K562 (cell line): ENCODE measurements at regions not wholly inside any gene's neighbourhood (a gene's known extent, or its start where the extent isn't known, plus 50 kb on each side); places are given as distances from the start of the nearest gene placed in this dataset.

Experiments used
- ATAC-seq: fragments of 200-7000 bp; cut with Tn5 transposase; 3 replicates; pipeline ENCODE4 v1.9.1; 2020; ENCODE audit warnings: moderate library complexity
- BruUV-seq: library from RNA; stranded (reverse); fragments of 400-500 nt; replicated peaks from 2 replicates; lab custom pipeline; 2021; lab: Mats Ljungman, UMichigan
- CTCF ChIA-PET: fragments of 300-600 bp; formaldehyde crosslinking; extraction: SDS; loops from one replicate; lab custom pipeline; 2021; ENCODE audit warnings: low intra/inter-chr PET ratio; lab: Yijun Ruan, JAX
- POLR2A ChIA-PET: fragments of 300-600, 350-650 bp; sonication (Branson Sonifier 250); formaldehyde crosslinking; extraction: SDS; loops from one replicate; lab custom pipeline; 2021; ENCODE audit warnings: antibody characterized with exemption, inconsistent platforms; lab: Yijun Ruan, JAX
- DNase-seq, 4 experiments: peaks; one replicate each; pipeline versions ENCODE4 v3.0.0 to v3.0.0-alpha.2; 2011 to 2018; ENCODE audit warnings: low spot score in 3 of 4, mixed read lengths in 3 of 4; ENCODE audit errors: extremely low read depth in 1 of 4
- FAIRE-seq: peaks from 2 replicates; lab custom pipeline; 2011; peaks lifted over from hg19 to GRCh38; lab: Jason Lieb, UNC
- H2AFZ ChIP-seq: 2 replicates; pipeline ENCODE4 v1.6.0; 2011; ENCODE audit warnings: low read depth, low read length, control low read depth, inconsistent platforms
- H3K27ac ChIP-seq: fragments of 200-600 bp; 3 replicates; pipeline ENCODE4 v1.8.0; 2011; ENCODE audit warnings: low read depth, mild to moderate bottlenecking, control low read depth, inconsistent platforms, low read length, moderate library complexity, mixed read lengths; ENCODE audit errors: extremely low read depth
- H3K27me3 ChIP-seq, 2 experiments: fragments of 300-600 bp in 1 of 2; 2 replicates in 1 of 2; 3 replicates in 1 of 2; pipeline versions ENCODE4 v1.6.0 to v1.8.0; 2011; ENCODE audit warnings: inconsistent platforms in 2 of 2, low read length in 2 of 2, mild to moderate bottlenecking in 1 of 2, mixed read lengths in 1 of 2, moderate library complexity in 1 of 2; ENCODE audit not compliant: control insufficient read depth in 2 of 2, insufficient read depth in 2 of 2
- H3K36me3 ChIP-seq: fragments of 300-600 bp; 3 replicates; pipeline ENCODE4 v1.8.0; 2011; ENCODE audit warnings: mild to moderate bottlenecking, low read length, inconsistent platforms; ENCODE audit not compliant: control insufficient read depth, insufficient read depth
- H3K4me1 ChIP-seq, 2 experiments: fragments of 200-600 bp in 1 of 2; replicated peaks in 1 of 2; 2 replicates in 1 of 2; 3 replicates in 1 of 2; pipeline versions ENCODE4 v1.5.1 to v1.8.0; 2011; ENCODE audit warnings: inconsistent platforms in 2 of 2, low read length in 2 of 2, mild to moderate bottlenecking in 1 of 2, mixed read lengths in 1 of 2, moderate library complexity in 1 of 2; ENCODE audit not compliant: control insufficient read depth in 2 of 2, insufficient read depth in 2 of 2
- H3K4me2 ChIP-seq: 2 replicates; pipeline ENCODE4 v1.6.1; 2011; ENCODE audit warnings: low read length, control low read depth, inconsistent platforms, mixed read lengths; ENCODE audit not compliant: insufficient read depth
- H3K4me3 ChIP-seq: fragments of 200-600 bp; sonication (generic), shearing (Covaris generic); 2 replicates; pipeline ENCODE4 v1.5.1; 2016; ENCODE audit warnings: control low read depth, inconsistent platforms
- H3K79me2 ChIP-seq: fragments of 200-600 bp; 3 replicates; pipeline ENCODE4 v1.8.0; 2011; ENCODE audit warnings: low read length, inconsistent platforms; ENCODE audit not compliant: control insufficient read depth, insufficient read depth
- H3K9ac ChIP-seq, 2 experiments: 2 replicates each; pipeline versions ENCODE4 v1.6.0 to v1.6.1; 2011; ENCODE audit warnings: low read depth in 2 of 2, low read length in 2 of 2, control low read depth in 1 of 2, inconsistent platforms in 1 of 2, mild to moderate bottlenecking in 1 of 2, mixed read lengths in 1 of 2; ENCODE audit not compliant: insufficient read depth in 1 of 2
- H3K9me1 ChIP-seq: one replicate; pipeline ENCODE4 v1.6.0; 2011; ENCODE audit warnings: inconsistent platforms, mild to moderate bottlenecking, low read length, moderate library complexity; ENCODE audit not compliant: control insufficient read depth, insufficient read depth
- H3K9me3 ChIP-seq: replicated peaks from 2 replicates; pipeline ENCODE4 v1.5.1; 2011; ENCODE audit warnings: low read depth, low read length, inconsistent platforms; ENCODE audit not compliant: control insufficient read depth, insufficient read depth
- H4K20me1 ChIP-seq: replicated peaks from 2 replicates; pipeline ENCODE4 v1.6.1; 2011; ENCODE audit warnings: low read length, inconsistent platforms, mixed read lengths; ENCODE audit not compliant: control insufficient read depth, insufficient read depth
- CBX1 ChIP-seq: sonication (generic); IDR thresholded peaks from 2 replicates; pipeline ENCODE4 v1.6.1; 2016; ENCODE audit warnings: antibody characterized with exemption, low read depth, mild to moderate bottlenecking
- DPF2 ChIP-seq: fragments of 450-650 bp; IDR thresholded peaks from 2 replicates; pipeline ENCODE4 v1.6.1; 2016
- JUN ChIP-seq, 2 experiments: sonication (generic) in 1 of 2; formaldehyde crosslinking in 1 of 2; IDR thresholded peaks; 2 replicates each; pipeline versions ENCODE4 v1.6.1 to v1.8.0; 2012 to 2022; ENCODE audit warnings: borderline replicate concordance in 2 of 2, mild to moderate bottlenecking in 2 of 2, improper control_type of control experiment in 1 of 2, low read depth in 1 of 2, low read length in 1 of 2, missing genetic modification reagents in 1 of 2
- NONO ChIP-seq, 2 experiments: fragments of 200-400 bp in 1 of 2; fragments of 450-650 bp in 1 of 2; formaldehyde crosslinking in 1 of 2; IDR thresholded peaks; 2 replicates each; pipeline ENCODE4 v1.6.1; 2017; ENCODE audit warnings: low read depth in 2 of 2, mild to moderate bottlenecking in 2 of 2, moderate library complexity in 2 of 2, low read length in 1 of 2
- POLR3G ChIP-seq: IDR thresholded peaks from 2 replicates; pipeline ENCODE4 v1.6.1; 2011; ENCODE audit not compliant: insufficient read length, insufficient replicate concordance; ENCODE audit errors: extremely low read depth
- SNRNP70 ChIP-seq: fragments of 200-400 bp; formaldehyde crosslinking; optimal IDR thresholded peaks from 2 replicates; pipeline ENCODE3; 2017; ENCODE audit warnings: low read depth, low read length
- THRAP3 ChIP-seq: fragments of 450-650 bp; IDR thresholded peaks from 2 replicates; pipeline ENCODE4 v1.6.1; 2016; ENCODE audit warnings: mild to moderate bottlenecking, inconsistent platforms, borderline replicate concordance
- ZNF12 ChIP-seq: sonication (generic); formaldehyde crosslinking; IDR thresholded peaks from 2 replicates; pipeline ENCODE4 v1.4.0; 2020; ENCODE audit warnings: mild to moderate bottlenecking, missing genetic modification reagents
- ZNF239 ChIP-seq: fragments of 250-450 bp; sonication (Bioruptor Pico); IDR thresholded peaks from 2 replicates; pipeline ENCODE4 v1.4.0; 2020; ENCODE audit warnings: mild to moderate bottlenecking
- ZNF79 ChIP-seq: fragments of 250-450 bp; sonication (Bioruptor Pico); IDR thresholded peaks from 2 replicates; pipeline ENCODE4 v1.4.0; 2020; ENCODE audit warnings: low read depth, mild to moderate bottlenecking, moderate library complexity
- WGBS: fragments of 100-300 bp; shearing (Covaris generic); methylation state at CpG from one replicate; pipeline ENCODE4 v1.1.6; 2016; ENCODE audit warnings: low coverage, mixed read lengths; ENCODE audit not compliant: insufficient coverage; ENCODE audit errors: missing lambda C conversion rate; 5-methylcytosine and 5-hydroxymethylcytosine counted together
- in situ Hi-C: fragments of 300-500 bp; cut with MboI; formaldehyde crosslinking; loops from 4 replicates; pipeline ENCODE4 v1.15.0; 2018; ENCODE audit warnings: inconsistent platforms, mixed read lengths
- intact Hi-C: fragments of 100-400 bp; cut with micrococcal nuclease; formaldehyde crosslinking; loops from 2 replicates; pipeline ENCODE4 v1.14.2; 2022
- TF ChIP-seq, protein P1 (sequence below): fragments of 450-650 bp; conservative IDR thresholded peaks from 2 replicates; pipeline ENCODE4 v1.6.1; 2016; ENCODE audit warnings: missing genetic modification characterization, low read depth, mild to moderate bottlenecking, control low read depth, missing compliant biosample characterization
- TF ChIP-seq, protein P2 (sequence below): fragments of 250-450 bp; sonication (Bioruptor Pico); IDR thresholded peaks from 2 replicates; pipeline ENCODE4 v1.4.0; 2020
- TF ChIP-seq, protein P3 (sequence below): fragments of 450-650 bp; IDR thresholded peaks from 2 replicates; pipeline ENCODE4 v1.7.0; 2016; ENCODE audit warnings: borderline replicate concordance

DNA sequence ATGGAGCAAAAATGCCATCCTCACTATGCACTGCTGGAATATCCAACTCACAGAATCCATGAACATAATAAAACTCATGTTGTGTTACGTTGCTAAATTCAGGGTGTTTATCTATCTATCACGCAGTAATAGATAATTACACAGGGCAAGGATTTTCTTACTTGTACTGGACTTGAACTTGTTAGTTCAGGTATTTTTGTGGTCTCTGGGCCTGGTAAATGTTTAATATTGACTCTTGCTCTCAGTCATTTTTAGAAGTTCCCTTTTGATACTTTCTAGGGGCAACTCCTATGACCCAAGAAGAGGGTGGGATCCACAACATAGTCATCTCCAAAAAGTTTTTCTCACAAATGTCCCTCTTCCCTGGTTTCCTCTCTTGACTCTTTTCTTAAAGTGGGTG is 522.4 kb upstream of the IGFBP7 start (continued):
- TF ChIP-seq JUN (IDR thresholded peaks at IDR 0.05; ENCODE audit: borderline replicate concordance, low read depth, low read length) = no peak
- no peak for TF ChIP-seq JUN (CRISPR knock-in tag; IDR thresholded peaks at IDR 0.05; ENCODE audit: borderline replicate concordance)
- TF ChIP-seq, protein P1, sequence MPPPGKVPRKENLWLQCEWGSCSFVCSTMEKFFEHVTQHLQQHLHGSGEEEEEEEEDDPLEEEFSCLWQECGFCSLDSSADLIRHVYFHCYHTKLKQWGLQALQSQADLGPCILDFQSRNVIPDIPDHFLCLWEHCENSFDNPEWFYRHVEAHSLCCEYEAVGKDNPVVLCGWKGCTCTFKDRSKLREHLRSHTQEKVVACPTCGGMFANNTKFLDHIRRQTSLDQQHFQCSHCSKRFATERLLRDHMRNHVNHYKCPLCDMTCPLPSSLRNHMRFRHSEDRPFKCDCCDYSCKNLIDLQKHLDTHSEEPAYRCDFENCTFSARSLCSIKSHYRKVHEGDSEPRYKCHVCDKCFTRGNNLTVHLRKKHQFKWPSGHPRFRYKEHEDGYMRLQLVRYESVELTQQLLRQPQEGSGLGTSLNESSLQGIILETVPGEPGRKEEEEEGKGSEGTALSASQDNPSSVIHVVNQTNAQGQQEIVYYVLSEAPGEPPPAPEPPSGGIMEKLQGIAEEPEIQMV (tag) = no peak
- TF ChIP-seq, all 486 proteins: peak for 0

DNA sequence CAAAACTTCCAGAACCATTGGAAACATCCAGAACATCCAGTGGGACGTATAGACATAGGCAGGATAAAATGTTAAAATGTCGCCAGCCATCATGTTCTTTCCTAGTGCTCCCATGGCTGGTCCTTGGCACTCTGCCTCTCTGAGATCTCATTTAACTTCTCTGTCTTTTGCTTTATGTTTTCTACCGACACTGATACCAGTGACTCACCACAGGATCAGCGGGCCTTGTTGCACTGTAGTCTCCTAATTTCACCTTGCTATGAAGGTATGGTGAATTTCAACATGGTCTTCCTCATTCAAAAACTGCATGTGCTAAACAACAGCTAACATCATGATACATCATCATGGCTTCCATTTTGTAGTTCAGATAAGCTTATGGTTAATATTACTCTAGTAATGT is 521.0 kb upstream of the IGFBP7 start:
- Histone ChIP-seq H3K9me3 (no peaks in the 10 kb centered on the region), H3K9ac (no peak overlapping the region), H3K36me3 (no peaks in the 10 kb centered on the region), H3K79me2 (no peaks in the 10 kb centered on the region), H3K27me3 (no peaks in the 10 kb centered on the region), H4K20me1 (no peaks in the 10 kb centered on the region), H3K4me3 (no peak overlapping the region), H2AFZ (no peak overlapping the region), H3K4me1 (no peaks in the 10 kb centered on the region), H3K4me2 (no peak overlapping the region), H3K9me1 (no peaks in the 10 kb centered on the region), H3K27ac (no peak overlapping the region)
- FAIRE-seq (no peak), ATAC-seq (no peak), DNase-seq (no peak)
- intact Hi-C loops (no loop called here), in situ Hi-C loops (no loop called here)
- no TSS peak for BruUV-seq
- WGBS = 2% methylated on average over 4 of the region's 4 CpGs
- ChIA-PET POLR2A (no interaction called here), CTCF (no interaction called here)
- TF ChIP-seq, protein P2, sequence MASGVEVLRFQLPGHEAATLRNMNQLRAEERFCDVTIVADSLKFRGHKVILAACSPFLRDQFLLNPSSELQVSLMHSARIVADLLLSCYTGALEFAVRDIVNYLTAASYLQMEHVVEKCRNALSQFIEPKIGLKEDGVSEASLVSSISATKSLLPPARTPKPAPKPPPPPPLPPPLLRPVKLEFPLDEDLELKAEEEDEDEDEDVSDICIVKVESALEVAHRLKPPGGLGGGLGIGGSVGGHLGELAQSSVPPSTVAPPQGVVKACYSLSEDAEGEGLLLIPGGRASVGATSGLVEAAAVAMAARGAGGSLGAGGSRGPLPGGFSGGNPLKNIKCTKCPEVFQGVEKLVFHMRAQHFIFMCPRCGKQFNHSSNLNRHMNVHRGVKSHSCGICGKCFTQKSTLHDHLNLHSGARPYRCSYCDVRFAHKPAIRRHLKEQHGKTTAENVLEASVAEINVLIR (CRISPR knock-in tag) = no peak
- no peak for TF ChIP-seq ZNF239 (CRISPR knock-in tag)
- no peak for TF ChIP-seq DPF2
- TF ChIP-seq NONO (IDR thresholded peaks at IDR 0.05; ENCODE audit: low read depth in 2 of 2, low read length in 1 of 2) = no peak
- TF ChIP-seq ZNF79 (CRISPR knock-in tag) = no peak
- TF ChIP-seq CBX1 = no peak
- no peak for TF ChIP-seq SNRNP70
- no peak for TF ChIP-seq ZNF12 (CRISPR knock-in tag)
- no peak for TF ChIP-seq THRAP3
- TF ChIP-seq, protein P3, sequence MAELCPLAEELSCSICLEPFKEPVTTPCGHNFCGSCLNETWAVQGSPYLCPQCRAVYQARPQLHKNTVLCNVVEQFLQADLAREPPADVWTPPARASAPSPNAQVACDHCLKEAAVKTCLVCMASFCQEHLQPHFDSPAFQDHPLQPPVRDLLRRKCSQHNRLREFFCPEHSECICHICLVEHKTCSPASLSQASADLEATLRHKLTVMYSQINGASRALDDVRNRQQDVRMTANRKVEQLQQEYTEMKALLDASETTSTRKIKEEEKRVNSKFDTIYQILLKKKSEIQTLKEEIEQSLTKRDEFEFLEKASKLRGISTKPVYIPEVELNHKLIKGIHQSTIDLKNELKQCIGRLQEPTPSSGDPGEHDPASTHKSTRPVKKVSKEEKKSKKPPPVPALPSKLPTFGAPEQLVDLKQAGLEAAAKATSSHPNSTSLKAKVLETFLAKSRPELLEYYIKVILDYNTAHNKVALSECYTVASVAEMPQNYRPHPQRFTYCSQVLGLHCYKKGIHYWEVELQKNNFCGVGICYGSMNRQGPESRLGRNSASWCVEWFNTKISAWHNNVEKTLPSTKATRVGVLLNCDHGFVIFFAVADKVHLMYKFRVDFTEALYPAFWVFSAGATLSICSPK = no peak
- TF ChIP-seq POLR3G = no peak
